ENCODE measurements at regions not wholly inside any gene's neighbourhood (a gene's known extent, or its start where the extent isn't known, plus 50 kb on each side); places are given as distances from the start of the nearest gene placed in this dataset.

DNA sequence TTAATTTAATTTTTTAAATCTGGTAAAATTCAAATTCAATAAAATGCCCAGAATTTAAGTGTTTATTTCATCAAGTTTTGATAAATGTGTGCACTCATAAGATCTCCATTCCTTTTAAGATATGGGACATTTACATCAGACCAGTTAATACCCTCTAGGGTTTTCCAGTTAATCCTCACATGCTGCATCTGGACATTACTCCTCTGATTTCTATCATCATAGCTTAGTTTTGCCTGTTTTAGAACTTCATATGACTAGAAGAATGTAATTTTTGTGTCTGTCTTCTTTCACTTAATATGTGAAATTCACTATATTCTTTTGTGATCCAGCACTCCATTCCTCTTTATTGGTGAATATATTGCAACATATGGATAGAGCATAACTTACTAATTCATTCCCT lies 727.7 kb upstream of the FAM241A start:
- intact Hi-C loops (cut with micrococcal nuclease; ENCODE audit: unreplicated experiment), result no loop called here
- no peaks in the 10 kb centered on the region for H3K4me1 Mint-ChIP-seq (ENCODE audit: low read depth, unreplicated experiment)
- TF ChIP-seq, protein P1, sequence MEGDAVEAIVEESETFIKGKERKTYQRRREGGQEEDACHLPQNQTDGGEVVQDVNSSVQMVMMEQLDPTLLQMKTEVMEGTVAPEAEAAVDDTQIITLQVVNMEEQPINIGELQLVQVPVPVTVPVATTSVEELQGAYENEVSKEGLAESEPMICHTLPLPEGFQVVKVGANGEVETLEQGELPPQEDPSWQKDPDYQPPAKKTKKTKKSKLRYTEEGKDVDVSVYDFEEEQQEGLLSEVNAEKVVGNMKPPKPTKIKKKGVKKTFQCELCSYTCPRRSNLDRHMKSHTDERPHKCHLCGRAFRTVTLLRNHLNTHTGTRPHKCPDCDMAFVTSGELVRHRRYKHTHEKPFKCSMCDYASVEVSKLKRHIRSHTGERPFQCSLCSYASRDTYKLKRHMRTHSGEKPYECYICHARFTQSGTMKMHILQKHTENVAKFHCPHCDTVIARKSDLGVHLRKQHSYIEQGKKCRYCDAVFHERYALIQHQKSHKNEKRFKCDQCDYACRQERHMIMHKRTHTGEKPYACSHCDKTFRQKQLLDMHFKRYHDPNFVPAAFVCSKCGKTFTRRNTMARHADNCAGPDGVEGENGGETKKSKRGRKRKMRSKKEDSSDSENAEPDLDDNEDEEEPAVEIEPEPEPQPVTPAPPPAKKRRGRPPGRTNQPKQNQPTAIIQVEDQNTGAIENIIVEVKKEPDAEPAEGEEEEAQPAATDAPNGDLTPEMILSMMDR (IDR thresholded peaks at IDR 0.05; ENCODE audit: insufficient read depth in 1 of 2, low read depth in 1 of 2, low read length in 1 of 2, severe bottlenecking in 1 of 2, unreplicated experiment in 1 of 2), result no peak
- no peaks in the 10 kb centered on the region for H3K36me3 ChIP-seq (ENCODE audit: control insufficient read depth, insufficient read depth, low read length)
- POLR2A ChIA-PET, result no interaction called here
- H3K4me1 ChIP-seq, result no peaks in the 10 kb centered on the region
- no peaks in the 10 kb centered on the region for H3K9me3 ChIP-seq
- no peak overlapping the region for H3K4me3 ChIP-seq (ENCODE audit: low read depth, low read length)
- no peak for DNase-seq
- H3K36me3 Mint-ChIP-seq (ENCODE audit: insufficient read depth, unreplicated experiment), result no peaks in the 10 kb centered on the region
- H3K4me3 Mint-ChIP-seq (ENCODE audit: unreplicated experiment), result no peak overlapping the region
- H3K27ac Mint-ChIP-seq (ENCODE audit: unreplicated experiment), result no peak overlapping the region
- BruUV-seq (replicated peaks), result no TSS peak
- no peaks in the 10 kb centered on the region for H3K27me3 ChIP-seq (replicated peaks; ENCODE audit: control insufficient read depth, insufficient read depth, low read length)
- no peaks in the 10 kb centered on the region for H3K27me3 Mint-ChIP-seq (ENCODE audit: insufficient read depth, unreplicated experiment)
- CTCF ChIA-PET, result no interaction called here
- H3K9me3 Mint-ChIP-seq (ENCODE audit: unreplicated experiment), result no peaks in the 10 kb centered on the region

DNA sequence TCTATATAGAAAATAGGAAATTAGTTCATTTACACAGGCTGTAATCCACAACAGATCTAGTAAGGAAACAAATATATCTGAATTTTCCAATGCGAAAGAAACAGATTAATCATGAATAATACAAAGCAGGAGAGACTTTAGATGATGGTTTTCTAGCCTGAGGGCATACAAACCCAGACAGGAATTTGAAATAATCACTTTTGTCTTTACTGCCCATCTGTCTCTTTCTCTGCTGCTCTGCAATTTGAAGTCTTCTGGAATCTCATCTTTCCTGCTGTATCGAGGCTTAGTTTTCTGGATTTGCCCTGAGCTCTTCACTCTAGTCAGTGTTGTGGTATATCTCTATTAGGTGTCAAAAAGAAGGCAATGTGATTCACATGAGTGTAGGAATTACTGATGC lies 711.8 kb upstream of the FAM241A start:
- Mint-ChIP-seq H3K27ac (ENCODE audit: unreplicated experiment) (no peak overlapping the region), H3K36me3 (ENCODE audit: insufficient read depth, unreplicated experiment) (no peaks in the 10 kb centered on the region), H3K27me3 (ENCODE audit: insufficient read depth, unreplicated experiment) (peaks cover 2% of the 10 kb centered on the region), H3K4me3 (ENCODE audit: unreplicated experiment) (no peak overlapping the region), H3K4me1 (ENCODE audit: low read depth, unreplicated experiment) (no peaks in the 10 kb centered on the region), H3K9me3 (ENCODE audit: unreplicated experiment) (no peaks in the 10 kb centered on the region)
- H3K4me1 ChIP-seq, result no peaks in the 10 kb centered on the region
- no peaks in the 10 kb centered on the region for H3K9me3 ChIP-seq
- no TSS peak for BruUV-seq (replicated peaks)
- TF ChIP-seq, protein P1 (IDR thresholded peaks at IDR 0.05; ENCODE audit: insufficient read depth in 1 of 2, low read depth in 1 of 2, low read length in 1 of 2, severe bottlenecking in 1 of 2, unreplicated experiment in 1 of 2), result no peak
- H3K27me3 ChIP-seq (replicated peaks; ENCODE audit: control insufficient read depth, insufficient read depth, low read length), result no peaks in the 10 kb centered on the region
- ChIA-PET CTCF (no interaction called here), POLR2A (no interaction called here)
- DNase-seq, result no peak
- no peaks in the 10 kb centered on the region for H3K36me3 ChIP-seq (ENCODE audit: control insufficient read depth, insufficient read depth, low read length)
- intact Hi-C loops (cut with micrococcal nuclease; ENCODE audit: unreplicated experiment), result no loop called here
- H3K4me3 ChIP-seq (ENCODE audit: low read depth, low read length), result no peak overlapping the region

DNA sequence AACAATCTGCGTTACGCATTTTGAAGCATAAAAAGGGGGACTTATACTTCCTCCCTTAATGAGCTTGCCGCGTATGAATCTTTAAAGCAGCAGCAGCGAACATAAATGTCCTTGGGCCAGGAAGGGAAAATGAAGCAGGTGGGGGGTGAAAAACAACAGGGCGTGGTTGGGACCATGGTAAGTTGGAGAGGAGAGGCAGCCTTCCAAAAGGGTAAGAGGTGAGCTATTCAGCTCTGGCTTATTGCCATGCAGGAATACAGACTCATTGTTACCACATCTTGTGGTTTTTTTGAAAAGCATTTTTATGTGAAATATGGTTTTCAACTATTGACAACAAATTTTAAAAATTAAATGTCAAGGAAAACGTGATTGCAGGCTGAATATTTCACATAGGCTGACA lies 710.7 kb upstream of the FAM241A start:
- Mint-ChIP-seq H3K27me3 (ENCODE audit: insufficient read depth, unreplicated experiment) (peaks cover 2% of the 10 kb centered on the region), H3K36me3 (ENCODE audit: insufficient read depth, unreplicated experiment) (no peaks in the 10 kb centered on the region), H3K4me3 (ENCODE audit: unreplicated experiment) (no peak overlapping the region), H3K9me3 (ENCODE audit: unreplicated experiment) (no peaks in the 10 kb centered on the region), H3K27ac (ENCODE audit: unreplicated experiment) (no peak overlapping the region), H3K4me1 (ENCODE audit: low read depth, unreplicated experiment) (no peaks in the 10 kb centered on the region)
- no TSS peak for BruUV-seq (replicated peaks)
- intact Hi-C loops (cut with micrococcal nuclease; ENCODE audit: unreplicated experiment), result no loop called here
- no peaks in the 10 kb centered on the region for H3K27me3 ChIP-seq (replicated peaks; ENCODE audit: control insufficient read depth, insufficient read depth, low read length)
- TF ChIP-seq, protein P1 (IDR thresholded peaks at IDR 0.05; ENCODE audit: insufficient read depth in 1 of 2, low read depth in 1 of 2, low read length in 1 of 2, severe bottlenecking in 1 of 2, unreplicated experiment in 1 of 2), result no peak
- no peak for DNase-seq
- no peaks in the 10 kb centered on the region for H3K36me3 ChIP-seq (ENCODE audit: control insufficient read depth, insufficient read depth, low read length)
- H3K4me3 ChIP-seq (ENCODE audit: low read depth, low read length), result no peak overlapping the region
- CTCF ChIA-PET, result no interaction called here
- no peaks in the 10 kb centered on the region for H3K9me3 ChIP-seq
- POLR2A ChIA-PET, result no interaction called here
- H3K4me1 ChIP-seq, result no peaks in the 10 kb centered on the region
